Memory B cell (primary cell): ENCODE measurements at regions not wholly inside any gene's neighbourhood (a gene's known extent, or its start where the extent isn't known, plus 50 kb on each side); places are given as distances from the start of the nearest gene placed in this dataset.

Experiments used
- ATAC-seq: fragments of 150-1000 bp; cut with Tn5 transposase; 2 replicates; pipeline ENCODE4 v1.10.0; 2021; ENCODE audit warnings: low read depth, mild to moderate bottlenecking, moderate library complexity
- DNase-seq, 2 donors: peaks; one replicate each; pipeline ENCODE4 v3.0.0; 2022; ENCODE audit warnings: low spot score in 2 of 2
- H3K27ac Mint-ChIP-seq: one replicate; pipeline ENCODE4 v1.8.0; 2022; ENCODE audit warnings: mild to moderate bottlenecking, moderate library complexity, mixed read lengths
- H3K27me3 Mint-ChIP-seq: one replicate; pipeline ENCODE4 v1.8.0; 2022; ENCODE audit warnings: mixed read lengths
- H3K36me3 Mint-ChIP-seq: one replicate; pipeline ENCODE4 v1.8.0; 2022; ENCODE audit warnings: mild to moderate bottlenecking, mixed read lengths
- H3K4me1 Mint-ChIP-seq: one replicate; pipeline ENCODE4 v1.8.0; 2022; ENCODE audit warnings: mixed read lengths
- H3K4me3 Mint-ChIP-seq: one replicate; pipeline ENCODE4 v1.8.0; 2022; ENCODE audit warnings: mild to moderate bottlenecking, moderate library complexity, mixed read lengths
- H3K9me3 Mint-ChIP-seq: one replicate; pipeline ENCODE4 v1.8.0; 2022; ENCODE audit warnings: mixed read lengths

- no peak overlapping the region for H3K4me3 Mint-ChIP-seq
- no peak for DNase-seq
- no peaks in the 10 kb centered on the region for H3K36me3 Mint-ChIP-seq
- H3K9me3 Mint-ChIP-seq: no peaks in the 10 kb centered on the region
- no peaks in the 10 kb centered on the region for H3K27me3 Mint-ChIP-seq
- H3K4me1 Mint-ChIP-seq: no peaks in the 10 kb centered on the region
- no peak for ATAC-seq
- H3K27ac Mint-ChIP-seq: no peak overlapping the region
Observed at GRCh38 chr2:212665948-212666347, 127.3 kb upstream of the ERBB4 start.

GRCh38 chr2:212659441-212659840, 120.8 kb upstream of the ERBB4 start:
- Mint-ChIP-seq H3K27ac (no peak overlapping the region), H3K36me3 (no peaks in the 10 kb centered on the region), H3K4me1 (no peaks in the 10 kb centered on the region), H3K9me3 (peaks cover 2% of the 10 kb centered on the region), H3K27me3 (no peaks in the 10 kb centered on the region), H3K4me3 (no peak overlapping the region)
- ATAC-seq: no peak
- no peak for DNase-seq

- H3K27me3 Mint-ChIP-seq: no peaks in the 10 kb centered on the region
- no peak overlapping the region for H3K27ac Mint-ChIP-seq
- no peaks in the 10 kb centered on the region for H3K36me3 Mint-ChIP-seq
- H3K4me1 Mint-ChIP-seq: no peaks in the 10 kb centered on the region
- no peak for ATAC-seq
- H3K9me3 Mint-ChIP-seq: no peaks in the 10 kb centered on the region
- no peak for DNase-seq
- no peak overlapping the region for H3K4me3 Mint-ChIP-seq
Observed at GRCh38 chr2:212649646-212650045, 111.0 kb upstream of the ERBB4 start.

- DNase-seq (no peak), ATAC-seq (no peak)
- H3K9me3 Mint-ChIP-seq: no peaks in the 10 kb centered on the region
- H3K36me3 Mint-ChIP-seq: no peaks in the 10 kb centered on the region
- H3K4me1 Mint-ChIP-seq: no peaks in the 10 kb centered on the region
- no peak overlapping the region for H3K4me3 Mint-ChIP-seq
- H3K27ac Mint-ChIP-seq: no peak overlapping the region
- no peaks in the 10 kb centered on the region for H3K27me3 Mint-ChIP-seq
Observed at GRCh38 chr2:212646698-212647366, 108.2 kb upstream of the ERBB4 start.

GRCh38 chr2:212644195-212644837, 105.7 kb upstream of the ERBB4 start:
- no peak overlapping the region for H3K4me3 Mint-ChIP-seq
- H3K4me1 Mint-ChIP-seq: no peaks in the 10 kb centered on the region
- no peak for ATAC-seq
- no peak overlapping the region for H3K27ac Mint-ChIP-seq
- no peaks in the 10 kb centered on the region for H3K36me3 Mint-ChIP-seq
- no peaks in the 10 kb centered on the region for H3K9me3 Mint-ChIP-seq
- DNase-seq: no peak
- H3K27me3 Mint-ChIP-seq: no peaks in the 10 kb centered on the region

- DNase-seq (no peak), ATAC-seq (no peak)
- Mint-ChIP-seq H3K4me3 (no peak overlapping the region), H3K9me3 (peaks cover 2% of the 10 kb centered on the region), H3K4me1 (no peaks in the 10 kb centered on the region), H3K27me3 (no peaks in the 10 kb centered on the region), H3K36me3 (no peaks in the 10 kb centered on the region), H3K27ac (no peak overlapping the region)
Observed at GRCh38 chr2:212640428-212640827, 101.8 kb upstream of the ERBB4 start.

- Mint-ChIP-seq H3K36me3 (no peaks in the 10 kb centered on the region), H3K27ac (no peak overlapping the region), H3K9me3 (peaks cover 2% of the 10 kb centered on the region), H3K4me3 (no peak overlapping the region), H3K27me3 (no peaks in the 10 kb centered on the region), H3K4me1 (no peaks in the 10 kb centered on the region)
- ATAC-seq (no peak), DNase-seq (no peak)
Observed at GRCh38 chr2:212638694-212639093, 100.1 kb upstream of the ERBB4 start.

- H3K27me3 Mint-ChIP-seq: no peaks in the 10 kb centered on the region
- peaks cover 4% of the 10 kb centered on the region for H3K9me3 Mint-ChIP-seq
- H3K27ac Mint-ChIP-seq: no peak overlapping the region
- no peak overlapping the region for H3K4me3 Mint-ChIP-seq
- no peak for ATAC-seq
- H3K4me1 Mint-ChIP-seq: no peaks in the 10 kb centered on the region
- DNase-seq: no peak
- H3K36me3 Mint-ChIP-seq: no peaks in the 10 kb centered on the region
Observed at GRCh38 chr2:212628586-212628985, 90.0 kb upstream of the ERBB4 start.

GRCh38 chr2:212626371-212626918, 87.8 kb upstream of the ERBB4 start:
- H3K4me1 Mint-ChIP-seq: no peaks in the 10 kb centered on the region
- peaks cover 7% of the 10 kb centered on the region for H3K9me3 Mint-ChIP-seq
- H3K27ac Mint-ChIP-seq: no peak overlapping the region
- ATAC-seq (no peak), DNase-seq (no peak)
- no peaks in the 10 kb centered on the region for H3K36me3 Mint-ChIP-seq
- H3K27me3 Mint-ChIP-seq: no peaks in the 10 kb centered on the region
- no peak overlapping the region for H3K4me3 Mint-ChIP-seq

- DNase-seq: no peak
- Mint-ChIP-seq H3K4me3 (no peak overlapping the region), H3K27ac (no peak overlapping the region), H3K36me3 (no peaks in the 10 kb centered on the region), H3K9me3 (peaks cover 2% of the 10 kb centered on the region), H3K4me1 (no peaks in the 10 kb centered on the region), H3K27me3 (no peaks in the 10 kb centered on the region)
- ATAC-seq: no peak
Observed at GRCh38 chr2:212619954-212620353, 81.4 kb upstream of the ERBB4 start.

GRCh38 chr2:212618636-212619035, 80.0 kb upstream of the ERBB4 start:
- Mint-ChIP-seq H3K9me3 (peaks cover 2% of the 10 kb centered on the region), H3K4me1 (no peaks in the 10 kb centered on the region), H3K27me3 (no peaks in the 10 kb centered on the region), H3K4me3 (no peak overlapping the region), H3K36me3 (no peaks in the 10 kb centered on the region), H3K27ac (no peak overlapping the region)
- ATAC-seq: no peak
- DNase-seq: no peak

- H3K27me3 Mint-ChIP-seq: no peaks in the 10 kb centered on the region
- ATAC-seq (no peak), DNase-seq (no peak)
- H3K9me3 Mint-ChIP-seq: peaks cover 3% of the 10 kb centered on the region
- H3K36me3 Mint-ChIP-seq: no peaks in the 10 kb centered on the region
- no peak overlapping the region for H3K4me3 Mint-ChIP-seq
- no peak overlapping the region for H3K27ac Mint-ChIP-seq
- peaks cover 3% of the 10 kb centered on the region for H3K4me1 Mint-ChIP-seq
Observed at GRCh38 chr2:212610872-212611425, 72.3 kb upstream of the ERBB4 start.

- H3K9me3 Mint-ChIP-seq: peaks cover 3% of the 10 kb centered on the region
- peaks cover 5% of the 10 kb centered on the region for H3K4me1 Mint-ChIP-seq
- ATAC-seq: no peak
- DNase-seq: no peak
- no peak overlapping the region for H3K4me3 Mint-ChIP-seq
- H3K27me3 Mint-ChIP-seq: no peaks in the 10 kb centered on the region
- H3K27ac Mint-ChIP-seq: no peak overlapping the region
- H3K36me3 Mint-ChIP-seq: no peaks in the 10 kb centered on the region
Observed at GRCh38 chr2:212609479-212609878, 70.9 kb upstream of the ERBB4 start.

GRCh38 chr2:212607080-212607479, 68.5 kb upstream of the ERBB4 start:
- H3K27ac Mint-ChIP-seq: no peak overlapping the region
- no peak overlapping the region for H3K4me3 Mint-ChIP-seq
- ATAC-seq (no peak), DNase-seq (no peak)
- H3K36me3 Mint-ChIP-seq: no peaks in the 10 kb centered on the region
- H3K27me3 Mint-ChIP-seq: no peaks in the 10 kb centered on the region
- H3K4me1 Mint-ChIP-seq: peaks cover 5% of the 10 kb centered on the region
- peaks cover 2% of the 10 kb centered on the region for H3K9me3 Mint-ChIP-seq
